Urinary bladder (tissue), 3 donors: ENCODE measurements at regions not wholly inside any gene's neighbourhood (a gene's known extent, or its start where the extent isn't known, plus 50 kb on each side); places are given as distances from the start of the nearest gene placed in this dataset.
"Not testable (repeated sequence)": the region's sequence is repeated elsewhere in the genome, so short reads cannot be mapped to it uniquely, and the experiment has no call there.

Experiments
- DNase-seq: peaks from one replicate; pipeline ENCODE4 v3.0.0-alpha.2; 2015; ENCODE audit errors: extremely low spot score
- H3K27ac ChIP-seq: one replicate; pipeline ENCODE4 v1.5.1; 2013; ENCODE audit warnings: low read depth, mild to moderate bottlenecking, moderate library complexity
- H3K36me3 ChIP-seq: one replicate; pipeline ENCODE4 v1.6.1; 2013; ENCODE audit warnings: mild to moderate bottlenecking, moderate library complexity; ENCODE audit not compliant: insufficient read depth
- H3K4me1 ChIP-seq: one replicate; pipeline ENCODE4 v1.6.1; 2013; ENCODE audit warnings: mild to moderate bottlenecking, moderate library complexity; ENCODE audit not compliant: insufficient read depth
- H3K4me3 ChIP-seq: one replicate; pipeline ENCODE4 v1.5.1; 2013; ENCODE audit warnings: low read depth, low read length
- WGBS: extraction: QIAGEN DNeasy Blood & Tissue Kit; methylation state at CpG from one replicate; pipeline ENCODE4 v1.1.7; 2013; 5-methylcytosine and 5-hydroxymethylcytosine counted together
- donor health status: healthy with polysubstance abuse.
- donor health status: healthy.

DNA sequence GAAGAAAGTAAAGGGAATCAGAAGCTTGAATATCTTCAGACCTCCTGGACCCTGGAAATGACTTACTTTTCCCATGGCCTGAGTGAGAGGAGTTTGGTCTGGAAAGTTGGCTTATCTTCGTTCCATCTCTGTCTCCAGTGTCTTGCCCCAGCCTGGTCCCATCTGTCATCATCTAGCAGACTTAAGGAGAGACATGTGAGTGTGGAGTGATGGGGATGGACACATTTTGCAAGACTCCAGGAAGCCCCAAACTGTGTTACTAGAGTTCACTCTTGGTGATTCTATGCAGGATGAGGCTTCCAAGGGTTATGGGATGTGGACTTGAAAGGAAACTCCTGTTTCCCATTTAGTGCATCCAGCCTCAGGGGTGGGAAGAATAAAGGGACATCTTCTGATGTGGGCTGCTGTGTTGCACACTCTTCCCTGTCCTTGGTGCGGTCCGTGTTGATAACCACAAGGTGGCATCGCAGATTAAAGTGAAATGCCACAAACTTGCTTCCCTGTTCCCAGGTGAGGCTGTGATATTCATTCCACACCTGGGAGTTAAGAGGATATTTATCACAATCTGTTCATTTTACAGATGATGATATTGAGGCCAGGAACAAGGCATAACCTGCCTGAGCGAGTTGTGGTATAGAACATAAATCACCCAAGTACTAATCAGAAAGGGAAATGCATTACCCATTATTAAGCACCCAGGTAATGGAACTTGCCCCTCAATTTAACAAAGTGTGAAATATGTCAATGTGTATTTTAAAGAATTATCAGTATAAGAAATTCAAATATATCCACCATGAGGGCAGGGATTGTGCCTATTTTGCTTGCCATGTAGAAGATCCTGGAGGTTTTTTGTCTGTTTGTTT lies 269.9 kb upstream of the PAPPA start:
- no peak for DNase-seq
- Histone ChIP-seq H3K4me3 (no peak overlapping the region), H3K27ac (no peak overlapping the region), H3K4me1 (no peaks in the 10 kb centered on the region), H3K36me3 (no peaks in the 10 kb centered on the region)
- 45% methylated on average over 5 of the region's 5 CpGs for WGBS

DNA sequence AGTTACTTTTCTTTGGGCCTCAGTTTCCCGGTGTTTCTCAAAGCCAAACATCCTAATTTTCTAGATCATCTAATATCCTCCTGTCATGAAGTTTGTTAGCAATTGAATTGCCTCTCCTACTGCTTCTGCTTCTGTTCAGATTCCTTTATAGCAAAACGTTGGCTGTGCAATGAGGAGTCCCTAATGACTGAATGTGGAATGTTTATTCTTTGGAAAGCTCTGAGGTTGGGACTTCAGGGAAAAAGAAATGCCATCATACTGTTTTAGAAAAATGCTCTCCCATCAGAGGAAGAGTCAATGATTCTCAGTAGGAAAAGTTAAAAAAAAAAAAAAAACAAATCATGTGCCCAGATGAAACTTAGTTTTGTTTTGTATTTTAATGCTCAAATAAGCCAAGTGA lies 268.7 kb upstream of the PAPPA start:
- no peaks in the 10 kb centered on the region for H3K36me3 ChIP-seq
- H3K4me3 ChIP-seq, result no peak overlapping the region
- 62% methylated on average over 2 of the region's 2 CpGs for WGBS
- no peak for DNase-seq
- H3K4me1 ChIP-seq, result no peaks in the 10 kb centered on the region
- no peak overlapping the region for H3K27ac ChIP-seq

DNA sequence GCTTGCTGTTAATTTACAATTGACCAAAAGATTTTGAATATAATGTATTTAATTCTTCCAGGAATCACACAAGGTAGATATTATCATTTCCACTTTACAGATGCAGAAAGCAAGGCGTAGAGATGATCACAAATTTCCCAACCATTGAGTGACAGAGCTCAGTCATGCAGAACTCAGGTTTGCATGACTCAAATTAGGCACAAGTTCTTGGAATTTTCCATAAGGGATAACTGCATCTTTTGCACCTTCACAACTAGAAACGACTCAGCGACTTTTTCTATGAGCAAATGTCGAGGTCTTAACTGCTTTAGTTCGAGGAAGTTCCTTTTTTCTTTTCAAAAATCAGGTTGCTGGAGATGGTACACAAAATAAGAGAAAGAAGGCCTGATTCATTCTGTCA lies 265.5 kb upstream of the PAPPA start:
- no peak for DNase-seq
- Histone ChIP-seq H3K4me3 (no peak overlapping the region), H3K36me3 (no peaks in the 10 kb centered on the region), H3K27ac (no peak overlapping the region), H3K4me1 (no peaks in the 10 kb centered on the region)
- WGBS, result 86% methylated on average over 5 of the region's 5 CpGs

DNA sequence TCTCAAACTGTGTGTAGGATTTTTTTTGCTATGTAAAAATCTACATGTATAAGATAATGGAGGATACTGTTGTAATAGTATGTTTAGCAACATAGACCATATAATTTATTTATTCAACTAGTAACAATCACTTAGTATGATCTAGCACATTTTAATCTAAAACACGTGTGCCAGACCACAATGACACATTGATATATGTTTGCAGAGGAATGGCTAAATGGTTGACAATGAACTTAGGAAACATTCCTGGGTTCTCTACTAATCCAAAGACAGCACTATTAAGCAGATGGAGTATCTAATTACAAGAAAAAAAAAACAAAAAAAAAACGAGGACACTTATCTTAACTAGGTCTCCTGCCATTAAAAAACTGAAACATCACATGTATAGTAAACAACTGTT lies 261.7 kb upstream of the PAPPA start:
- Histone ChIP-seq H3K4me1 (no peaks in the 10 kb centered on the region), H3K27ac (no peak overlapping the region), H3K4me3 (no peak overlapping the region), H3K36me3 (no peaks in the 10 kb centered on the region)
- DNase-seq, result no peak
- WGBS, result 34% methylated on average over 2 of the region's 2 CpGs

DNA sequence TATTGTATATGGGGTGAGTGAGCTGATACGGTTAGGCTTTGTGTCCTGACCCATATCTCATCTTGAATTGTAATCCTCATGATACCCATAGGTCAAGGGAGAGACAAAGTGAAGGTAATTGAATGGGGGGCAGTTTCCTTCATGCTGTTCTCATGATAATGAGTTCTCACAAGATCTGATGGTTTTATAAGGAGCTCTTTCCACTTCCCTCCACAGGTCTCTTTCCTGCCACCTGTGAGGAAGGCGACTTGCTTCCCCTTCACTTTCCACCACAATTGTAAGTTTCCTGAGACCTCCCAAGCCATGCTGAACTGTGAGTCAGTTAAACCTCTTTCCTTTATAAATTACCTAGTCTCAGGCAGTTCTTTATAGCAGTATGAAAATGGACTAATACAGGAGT lies 255.1 kb upstream of the PAPPA start:
- not testable (repeated sequence) for DNase-seq, H3K4me1 ChIP-seq, H3K27ac ChIP-seq, H3K4me3 ChIP-seq, H3K36me3 ChIP-seq
- WGBS, result 46% methylated on average over 2 of the region's 2 CpGs

DNA sequence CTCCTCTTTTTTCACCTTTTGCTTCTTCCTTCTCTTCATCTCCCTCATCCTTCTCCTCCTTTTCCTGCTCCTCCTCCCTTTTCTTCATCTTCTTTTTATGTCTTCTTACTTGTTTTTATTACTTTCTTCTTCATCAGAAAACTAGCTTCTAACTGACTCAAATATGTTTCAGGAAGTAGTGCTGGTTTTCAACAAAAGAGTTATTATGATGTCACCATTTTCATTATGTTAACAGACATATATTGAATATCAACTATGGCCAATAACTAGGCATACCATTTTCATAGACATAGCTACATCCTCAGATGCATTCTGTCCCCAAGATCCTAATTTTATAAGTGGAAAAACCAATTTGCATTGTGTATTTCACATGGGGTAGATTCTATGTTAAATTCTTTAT lies 252.9 kb upstream of the PAPPA start:
- Histone ChIP-seq H3K27ac (no peak overlapping the region), H3K4me3 (no peak overlapping the region), H3K4me1 (no peaks in the 10 kb centered on the region), H3K36me3 (no peaks in the 10 kb centered on the region)
- DNase-seq, result no peak

DNA sequence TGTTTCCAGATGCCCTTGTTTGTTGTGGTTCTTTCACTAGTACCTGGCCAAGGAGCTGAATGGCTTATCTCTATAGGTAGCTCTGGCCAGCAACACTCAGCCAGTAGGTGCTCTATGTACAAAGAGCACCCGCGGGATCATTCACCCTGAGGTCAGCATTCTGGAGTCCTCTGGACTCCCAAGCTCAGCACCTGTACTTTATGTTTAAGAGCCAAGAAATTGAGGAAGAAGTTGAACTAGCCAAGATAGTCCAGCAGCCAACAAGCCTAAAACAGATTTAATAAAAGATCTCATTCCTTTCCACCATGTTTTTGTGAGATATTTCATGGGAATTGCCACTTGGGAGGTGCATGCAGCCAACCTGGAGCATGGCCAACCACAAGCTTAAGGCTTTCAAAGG lies 242.6 kb upstream of the PAPPA start:
- H3K4me3 ChIP-seq, result no peak overlapping the region
- H3K36me3 ChIP-seq, result no peaks in the 10 kb centered on the region
- H3K4me1 ChIP-seq, result no peaks in the 10 kb centered on the region
- no peak for DNase-seq
- H3K27ac ChIP-seq, result no peak overlapping the region
- WGBS, result 98% methylated on average over 2 of the region's 2 CpGs

DNA sequence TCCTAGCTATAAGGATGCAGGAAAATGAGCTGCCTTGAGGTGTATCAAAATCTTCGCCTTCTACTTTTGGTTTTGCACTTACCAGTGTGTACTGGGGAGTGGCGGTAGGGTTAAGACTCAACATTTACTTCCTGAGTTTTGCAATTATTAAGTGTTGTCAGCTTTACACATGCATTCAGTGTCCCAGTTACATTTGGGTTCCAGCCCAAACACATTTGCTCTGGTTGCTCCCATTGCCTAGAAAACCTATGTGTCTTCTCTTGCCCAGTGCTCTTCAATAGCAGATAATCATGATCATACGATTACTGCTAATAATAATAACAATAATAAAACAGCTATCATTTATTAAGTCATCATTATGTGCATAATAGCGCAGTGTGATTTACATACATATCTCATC lies 241.5 kb upstream of the PAPPA start:
- WGBS, result 81% methylated on average over 4 of the region's 4 CpGs
- no peak overlapping the region for H3K4me3 ChIP-seq

DNA sequence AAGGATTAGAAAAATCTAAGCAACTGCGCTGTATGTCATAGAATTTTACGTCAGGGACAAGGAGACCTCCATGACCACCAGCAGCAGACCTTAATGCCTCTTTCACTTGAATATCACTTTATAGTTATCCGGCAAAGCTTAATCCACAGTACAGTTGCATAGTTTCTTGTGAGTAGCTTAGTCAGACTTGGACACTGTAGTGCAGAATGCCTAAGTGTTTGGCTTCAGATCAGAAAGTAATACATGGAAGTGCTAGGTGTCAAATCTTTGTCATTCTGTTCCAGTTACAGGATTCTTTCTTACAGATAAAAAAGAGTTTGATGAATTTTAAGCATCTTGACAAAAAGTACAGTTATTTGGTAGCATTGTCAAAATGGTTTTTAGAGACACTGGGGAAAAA lies 239.9 kb upstream of the PAPPA start:
- no peaks in the 10 kb centered on the region for H3K36me3 ChIP-seq
- no peaks in the 10 kb centered on the region for H3K4me1 ChIP-seq
- 35% methylated on average over 3 of the region's 3 CpGs for WGBS
- no peak overlapping the region for H3K4me3 ChIP-seq
- no peak for DNase-seq
- no peak overlapping the region for H3K27ac ChIP-seq

More for the DNA sequence above, 241.5 kb upstream of the PAPPA start:
- no peaks in the 10 kb centered on the region for H3K36me3 ChIP-seq
- no peaks in the 10 kb centered on the region for H3K4me1 ChIP-seq
- no peak for DNase-seq
- H3K27ac ChIP-seq, result no peak overlapping the region

DNA sequence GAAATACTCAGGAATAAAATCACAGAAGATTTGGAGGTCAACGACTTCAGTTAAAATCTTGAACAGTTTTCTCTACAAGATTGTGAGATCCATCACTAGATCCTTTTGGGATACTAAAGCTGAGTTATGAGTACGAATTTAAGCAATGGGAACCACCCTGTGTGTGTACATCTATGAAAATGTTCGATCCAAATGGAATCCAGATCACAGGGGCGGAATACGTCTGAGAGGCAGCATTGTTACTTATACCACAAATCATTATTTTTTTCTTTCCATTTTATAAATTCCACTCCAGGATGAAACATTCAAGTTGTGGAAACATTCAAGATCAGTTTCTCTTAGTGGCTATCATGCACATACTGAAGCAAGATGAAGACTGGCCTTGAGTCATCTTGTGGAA lies 239.3 kb upstream of the PAPPA start:
- Histone ChIP-seq H3K4me1 (no peaks in the 10 kb centered on the region), H3K27ac (no peak overlapping the region), H3K4me3 (no peak overlapping the region), H3K36me3 (no peaks in the 10 kb centered on the region)
- no peak for DNase-seq
- WGBS, result 89% methylated on average over 5 of the region's 5 CpGs

DNA sequence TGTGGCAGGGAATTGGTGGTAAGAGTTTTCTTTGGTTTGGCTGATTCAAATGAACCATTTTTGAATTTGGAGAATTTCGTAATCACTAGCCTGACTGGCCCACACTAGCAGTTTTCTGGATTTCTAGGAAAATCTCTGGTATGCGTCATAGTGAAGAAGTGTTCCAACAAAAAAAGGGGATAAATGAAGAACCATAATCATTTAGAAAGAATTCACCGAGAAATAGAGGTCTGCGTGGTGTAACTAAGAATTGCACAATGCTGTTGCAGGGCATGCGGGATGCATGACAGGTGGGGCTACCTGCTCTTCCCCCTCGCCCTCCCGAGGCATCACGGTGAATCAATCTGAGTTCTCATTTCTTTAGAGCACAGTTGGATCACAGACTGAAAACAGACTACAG lies 232.3 kb upstream of the PAPPA start:
- H3K4me3 ChIP-seq, result no peak overlapping the region
- H3K27ac ChIP-seq, result no peak overlapping the region
- H3K36me3 ChIP-seq, result no peaks in the 10 kb centered on the region
- no peaks in the 10 kb centered on the region for H3K4me1 ChIP-seq
- 86% methylated on average over 8 of the region's 8 CpGs for WGBS
- no peak for DNase-seq

DNA sequence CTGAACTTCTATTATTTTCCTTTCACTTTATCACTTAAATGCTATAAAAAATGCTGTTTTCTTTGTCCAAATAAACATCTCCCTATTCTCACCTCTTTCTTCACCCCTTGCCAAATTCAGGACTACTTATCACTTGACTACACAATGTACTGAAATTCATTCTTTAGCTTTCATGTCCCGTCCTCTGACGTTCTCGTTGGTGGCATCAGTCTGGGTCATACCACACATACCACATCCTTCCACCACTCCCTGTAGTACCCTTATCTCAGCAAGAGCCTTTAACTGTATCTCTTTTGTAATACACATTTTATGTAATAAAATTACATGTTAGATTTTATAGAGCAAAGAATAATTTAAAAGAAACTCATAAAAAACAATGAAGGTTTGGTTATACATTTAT lies 231.1 kb upstream of the PAPPA start:
- H3K4me3 ChIP-seq, result no peak overlapping the region
- 46% methylated on average over 3 of the region's 3 CpGs for WGBS
- no peak for DNase-seq
- H3K27ac ChIP-seq, result no peak overlapping the region
- no peaks in the 10 kb centered on the region for H3K36me3 ChIP-seq
- no peaks in the 10 kb centered on the region for H3K4me1 ChIP-seq

DNA sequence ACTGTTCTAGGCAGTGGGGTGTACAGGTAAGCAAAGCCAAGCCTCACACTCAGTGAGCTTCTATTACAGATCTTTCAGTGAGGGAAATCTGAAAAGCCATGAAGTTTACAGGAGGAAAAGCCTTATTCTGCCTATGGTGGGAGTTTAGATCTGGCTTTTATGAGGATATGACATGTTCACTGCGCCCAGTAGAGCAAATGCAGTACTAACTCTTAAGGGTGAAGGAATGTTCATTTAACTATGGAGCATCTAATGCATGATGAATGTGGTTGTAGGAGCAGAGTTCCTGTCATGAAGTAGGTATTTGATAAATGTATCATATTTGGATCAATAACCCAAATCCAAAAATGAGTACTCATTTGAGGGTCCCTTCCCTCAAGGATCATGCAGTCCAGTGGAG lies 230.2 kb upstream of the PAPPA start:
- H3K4me3 ChIP-seq, result no peak overlapping the region
- H3K27ac ChIP-seq, result no peak overlapping the region
- WGBS, result 92% methylated on average over 1 of the region's 1 CpG
- no peak for DNase-seq
- no peaks in the 10 kb centered on the region for H3K4me1 ChIP-seq
- H3K36me3 ChIP-seq, result no peaks in the 10 kb centered on the region

DNA sequence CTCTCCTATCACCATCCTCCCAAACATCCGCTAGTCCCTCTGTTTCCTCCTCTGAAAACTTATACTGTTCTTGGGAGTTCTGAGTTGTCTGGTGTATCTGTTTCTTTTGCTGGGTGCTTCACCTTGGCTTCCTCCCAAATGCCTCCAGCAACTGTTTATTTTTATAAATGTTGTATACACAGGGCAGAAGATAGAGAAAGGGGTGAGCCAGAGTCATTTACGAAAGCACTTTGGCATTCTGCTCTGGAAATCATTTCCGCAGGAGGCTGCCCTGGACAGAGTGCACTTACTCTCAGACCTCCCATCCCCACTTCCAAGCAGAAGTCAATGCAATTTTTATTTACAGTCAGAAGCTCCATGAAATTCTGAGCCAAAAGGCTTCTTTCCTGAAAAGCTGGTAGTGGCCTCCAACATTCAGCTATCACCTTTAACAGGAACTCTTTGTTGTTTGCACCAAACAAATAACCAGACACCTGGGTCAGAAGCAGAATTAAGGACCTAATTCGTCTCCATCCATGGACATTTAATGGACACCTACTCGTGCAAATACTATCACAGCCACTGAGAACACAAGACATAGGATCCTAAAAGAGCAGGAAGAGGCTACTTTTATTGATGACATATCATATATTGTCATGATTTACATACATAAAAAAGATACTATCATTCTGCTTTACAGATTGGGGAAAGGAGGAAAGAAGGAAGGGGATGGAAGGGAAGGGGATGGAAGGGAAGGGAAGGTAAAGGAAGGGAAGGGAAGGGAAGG lies 229.5 kb upstream of the PAPPA start:
- H3K4me3 ChIP-seq, result no peak overlapping the region
- H3K4me1 ChIP-seq, result no peaks in the 10 kb centered on the region
- no peak for DNase-seq
- H3K27ac ChIP-seq, result no peak overlapping the region
- WGBS, result 31% methylated on average over 5 of the region's 5 CpGs
- no peaks in the 10 kb centered on the region for H3K36me3 ChIP-seq
